IMR-90 (cell line): ENCODE measurements at regions not wholly inside any gene's neighbourhood (a gene's known extent, or its start where the extent isn't known, plus 50 kb on each side); places are given as distances from the start of the nearest gene placed in this dataset.

Experiments
- ATAC-seq: fragments of 200-7000 bp; cut with Tn5 transposase; 2 replicates; pipeline ENCODE4 v1.9.1; 2020; ENCODE audit warnings: low read depth, mild to moderate bottlenecking, moderate library complexity
- BruUV-seq: library from RNA; stranded (reverse); fragments of 400-500 nt; replicated peaks from 2 replicates; lab custom pipeline; 2021; lab: Mats Ljungman, UMichigan
- CTCF ChIA-PET: fragments of 300-600 bp; formaldehyde crosslinking; extraction: SDS; loops from one replicate; lab custom pipeline; 2021; ENCODE audit warnings: antibody characterized with exemption; lab: Yijun Ruan, JAX
- POLR2A ChIA-PET: fragments of 300-600 bp; sonication (Branson Sonifier 250); formaldehyde crosslinking; loops from one replicate; lab custom pipeline; 2022; ENCODE audit warnings: antibody characterized with exemption; ENCODE audit not compliant: unreplicated experiment; lab: Charles Lee
- DNase-seq: peaks from one replicate; pipeline ENCODE4 v3.0.0; 2013
- H2AFZ ChIP-seq: replicated peaks from 2 replicates; pipeline ENCODE3; 2013; ENCODE audit warnings: low read length, mild to moderate bottlenecking; ENCODE audit not compliant: poor library complexity
- H2AK5ac ChIP-seq: 2 replicates; pipeline ENCODE4 v1.6.1; 2013; ENCODE audit warnings: low read depth, low read length, inconsistent platforms
- H2AK9ac ChIP-seq: replicated peaks from 2 replicates; pipeline ENCODE3; 2013; ENCODE audit warnings: mild to moderate bottlenecking, low read depth, low read length, moderate library complexity; ENCODE audit not compliant: poor library complexity
- H2BK120ac ChIP-seq: 2 replicates; pipeline ENCODE4 v1.6.1; 2013; ENCODE audit warnings: low read depth, low read length, inconsistent platforms
- H2BK15ac ChIP-seq: 3 replicates; pipeline ENCODE4 v1.6.1; 2013; ENCODE audit warnings: low read depth, low read length, inconsistent platforms
- H2BK20ac ChIP-seq: 2 replicates; pipeline ENCODE4 v1.6.1; 2013; ENCODE audit warnings: low read depth, mild to moderate bottlenecking, inconsistent platforms, low read length, moderate library complexity
- H2BK5ac ChIP-seq: 2 replicates; pipeline ENCODE4 v1.6.1; 2013; ENCODE audit warnings: mild to moderate bottlenecking, low read depth, low read length, inconsistent platforms; ENCODE audit not compliant: poor library complexity, severe bottlenecking
- H3K14ac ChIP-seq: replicated peaks from 2 replicates; pipeline ENCODE4 v1.6.1; 2013; ENCODE audit warnings: low read depth, low read length, inconsistent platforms
- H3K18ac ChIP-seq: 2 replicates; pipeline ENCODE4 v1.6.1; 2013; ENCODE audit warnings: low read depth, low read length, control low read depth
- H3K23ac ChIP-seq: 2 replicates; pipeline ENCODE4 v1.6.1; 2013; ENCODE audit warnings: low read depth, low read length, inconsistent platforms
- H3K27ac ChIP-seq: 2 replicates; pipeline ENCODE4 v1.5.1; 2013; ENCODE audit warnings: mild to moderate bottlenecking, control low read depth, low read length; ENCODE audit not compliant: insufficient read depth
- H3K27me3 ChIP-seq: 2 replicates; pipeline ENCODE4 v1.6.1; 2013; ENCODE audit warnings: low read length; ENCODE audit not compliant: control insufficient read depth, insufficient read depth
- H3K36me3 ChIP-seq: 2 replicates; pipeline ENCODE4 v1.6.1; 2013; ENCODE audit warnings: low read length, mixed read lengths; ENCODE audit not compliant: control insufficient read depth, insufficient read depth
- H3K4ac ChIP-seq: 2 replicates; pipeline ENCODE4 v1.6.1; 2013; ENCODE audit warnings: low read depth, low read length, inconsistent platforms
- H3K4me1 ChIP-seq: 2 replicates; pipeline ENCODE4 v1.6.1; 2013; ENCODE audit warnings: low read length, mixed read lengths; ENCODE audit not compliant: control insufficient read depth, insufficient read depth
- H3K4me2 ChIP-seq: 2 replicates; pipeline ENCODE4 v1.6.1; 2013; ENCODE audit warnings: low read depth, mild to moderate bottlenecking, control low read depth, low read length, moderate library complexity
- H3K4me3 ChIP-seq: 2 replicates; pipeline ENCODE4 v1.5.1; 2013; ENCODE audit warnings: low read depth, mild to moderate bottlenecking, control low read depth, low read length, moderate library complexity; ENCODE audit not compliant: insufficient read depth
- H3K56ac ChIP-seq: 2 replicates; pipeline ENCODE4 v1.6.1; 2013; ENCODE audit warnings: low read length, inconsistent platforms; ENCODE audit not compliant: insufficient read depth; ENCODE audit errors: extremely low read depth
- H3K79me1 ChIP-seq, 2 experiments: 2 replicates each; pipeline ENCODE4 v1.6.1; 2013; ENCODE audit warnings: low read length in 2 of 2, inconsistent platforms in 1 of 2, low read depth in 1 of 2
- H3K9ac ChIP-seq: 2 replicates; pipeline ENCODE4 v1.6.1; 2013; ENCODE audit warnings: low read depth, low read length, control low read depth
- H3K9me1 ChIP-seq: 2 replicates; pipeline ENCODE4 v1.6.1; 2013; ENCODE audit warnings: low read length, inconsistent platforms; ENCODE audit not compliant: insufficient read depth
- H3K9me3 ChIP-seq: 2 replicates; pipeline ENCODE4 v1.6.1; 2013; ENCODE audit warnings: low read length; ENCODE audit not compliant: control insufficient read depth, insufficient read depth
- H4K20me1 ChIP-seq: 2 replicates; pipeline ENCODE4 v1.6.1; 2013; ENCODE audit warnings: low read length, inconsistent platforms; ENCODE audit not compliant: insufficient read depth
- H4K5ac ChIP-seq: 2 replicates; pipeline ENCODE4 v1.6.1; 2013; ENCODE audit warnings: mild to moderate bottlenecking, low read depth, low read length, control low read depth
- H4K8ac ChIP-seq, 2 experiments: 2 replicates each; pipeline ENCODE4 v1.6.1; 2013; ENCODE audit warnings: low read depth in 2 of 2, low read length in 2 of 2, control low read depth in 1 of 2, inconsistent platforms in 1 of 2
- H4K91ac ChIP-seq: 2 replicates; pipeline ENCODE4 v1.6.1; 2013; ENCODE audit warnings: low read depth, low read length, inconsistent platforms; ENCODE audit not compliant: insufficient read depth
- BHLHE40 ChIP-seq: fragments of 150-350 bp; IDR thresholded peaks from 2 replicates; pipeline ENCODE4 v1.6.1; 2016; ENCODE audit warnings: mild to moderate bottlenecking, low read depth, low read length
- CTCF ChIP-seq: conservative IDR thresholded peaks from 2 replicates; pipeline ENCODE4 v1.5.1; 2012; ENCODE audit warnings: mild to moderate bottlenecking, low read depth, low read length, improper control_type of control experiment
- FOS ChIP-seq: fragments of 150-350 bp; IDR thresholded peaks from 2 replicates; pipeline ENCODE4 v1.6.1; 2016; ENCODE audit warnings: low read depth, low read length
- MAFK ChIP-seq: IDR thresholded peaks from 2 replicates; pipeline ENCODE4 v1.6.1; 2012; ENCODE audit warnings: low read depth, low read length, improper control_type of control experiment
- RAD21 ChIP-seq: IDR thresholded peaks from 2 replicates; pipeline ENCODE4 v1.6.1; 2012; ENCODE audit warnings: low read length, improper control_type of control experiment
- RCOR1 ChIP-seq: IDR thresholded peaks from 2 replicates; pipeline ENCODE4 v1.6.1; 2012; ENCODE audit warnings: mild to moderate bottlenecking, low read length, improper control_type of control experiment; ENCODE audit not compliant: insufficient replicate concordance
- WGBS, 2 experiments: methylation state at CpG; one replicate each; pipeline versions ENCODE4 v1.1.5 to v1.1.7; 2013; ENCODE audit warnings: missing lambda C conversion rate in 2 of 2; ENCODE audit not compliant: insufficient read length in 1 of 2; ENCODE audit errors: extremely low coverage in 2 of 2; 5-methylcytosine and 5-hydroxymethylcytosine counted together
- dilution Hi-C: fragments of 300-500 bp; cut with HindIII; formaldehyde crosslinking; loops from one replicate; pipeline ENCODE4 v1.14.3; 2018; ENCODE audit warnings: low sequenced_read_pairs; ENCODE audit not compliant: unreplicated experiment
- in situ Hi-C: fragments of 300-500 bp; cut with MboI; formaldehyde crosslinking; loops from 3 replicates; pipeline ENCODE4 v1.14.3; 2019; ENCODE audit warnings: low sequenced_read_pairs, inconsistent platforms, mixed read lengths
- intact Hi-C: fragments of 100-400 bp; cut with micrococcal nuclease; formaldehyde crosslinking; loops from 2 replicates; pipeline ENCODE4 v1.10.0; 2022

DNA sequence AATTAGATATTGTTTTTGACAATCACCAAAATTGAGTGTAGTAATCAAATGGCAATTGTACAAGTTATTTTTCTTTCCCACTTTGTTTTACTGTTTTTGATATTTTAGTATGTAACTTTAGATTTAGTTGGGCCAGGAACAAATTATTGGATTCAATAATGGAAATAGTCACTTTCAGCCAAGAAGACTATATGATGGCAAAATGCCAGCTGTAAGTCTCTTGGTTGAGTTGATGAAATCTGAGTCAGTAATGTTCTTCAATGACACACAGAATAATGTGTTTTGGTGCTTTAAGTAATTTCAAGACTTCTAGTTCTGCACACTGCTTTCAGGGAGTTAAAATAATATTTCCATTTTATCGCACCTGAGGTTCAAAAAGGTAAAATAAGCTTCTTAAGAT, 2022.0 kb upstream of the CELF4 start:
- no peak for ATAC-seq
- in situ Hi-C loops: no loop called here
- no peaks in the 10 kb centered on the region for H3K79me1 ChIP-seq
- BruUV-seq: no TSS peak
- H2BK120ac ChIP-seq: no peak overlapping the region
- no peak overlapping the region for H4K5ac ChIP-seq
- H3K56ac ChIP-seq: no peak overlapping the region
- H2BK5ac ChIP-seq: no peak overlapping the region
- no peak overlapping the region for H3K9ac ChIP-seq
- H3K27me3 ChIP-seq: no peaks in the 10 kb centered on the region
- no peaks in the 10 kb centered on the region for H3K9me3 ChIP-seq
- WGBS, 2 experiments: no CpG with 5 or more reads among the region's 1 CpG
- no peak overlapping the region for H2AFZ ChIP-seq
- H4K8ac ChIP-seq: no peak overlapping the region
- H2BK15ac ChIP-seq: no peak overlapping the region
- no peak for DNase-seq
- no peaks in the 10 kb centered on the region for H3K9me1 ChIP-seq
- TF ChIP-seq MAFK: no peak
- no peak for TF ChIP-seq BHLHE40
- no peak for TF ChIP-seq CTCF
- TF ChIP-seq RCOR1: no peak
- TF ChIP-seq RAD21: no peak
- no peak for TF ChIP-seq FOS
- no peaks in the 10 kb centered on the region for H3K4me1 ChIP-seq
- H3K23ac ChIP-seq: no peak overlapping the region
- H3K18ac ChIP-seq: no peak overlapping the region
- H2BK20ac ChIP-seq: no peak overlapping the region
- H3K4ac ChIP-seq: no peak overlapping the region
- no peak overlapping the region for H3K14ac ChIP-seq
- H4K20me1 ChIP-seq: no peaks in the 10 kb centered on the region
- no peak overlapping the region for H2AK9ac ChIP-seq
- H3K36me3 ChIP-seq: no peaks in the 10 kb centered on the region
- no peak overlapping the region for H3K4me3 ChIP-seq
- no peak overlapping the region for H3K4me2 ChIP-seq
- no peak overlapping the region for H2AK5ac ChIP-seq
- H3K27ac ChIP-seq: no peak overlapping the region
- ChIA-PET POLR2A (no interaction called here), CTCF (no interaction called here)
- dilution Hi-C loops: no loop called here
- H4K91ac ChIP-seq: no peak overlapping the region
- intact Hi-C loops: no loop called here
